Astrocyte of the cerebellum (primary cell): ENCODE measurements at regions not wholly inside any gene's neighbourhood (a gene's known extent, or its start where the extent isn't known, plus 50 kb on each side); places are given as distances from the start of the nearest gene placed in this dataset.

ENCODE experiments used
- DNase-seq: peaks from one replicate; pipeline ENCODE4 v3.0.0-alpha.2; 2011; ENCODE audit warnings: low read depth
- H3K4me3 ChIP-seq: 2 replicates; pipeline ENCODE4 v1.5.1; 2011; ENCODE audit warnings: mild to moderate bottlenecking, low read depth, low read length, moderate library complexity
- CTCF ChIP-seq: IDR thresholded peaks from 2 replicates; pipeline ENCODE4 v1.5.1; 2012; ENCODE audit warnings: low read length, low read depth, moderate library complexity, mild to moderate bottlenecking; ENCODE audit errors: missing control alignments
- in situ Hi-C: cut with HindIII; loops from 2 replicates; pipeline ENCODE4 v1.10.0; 2017; ENCODE audit warnings: low sequenced_read_pairs

- DNase-seq: no peak
- H3K4me3 ChIP-seq: no peak overlapping the region
- no peak for TF ChIP-seq CTCF
- in situ Hi-C loops: no loop called here
These were observed 93.4 kb upstream of the CCL2 start for GRCh38 chr17:34161690-34162089.

- no peak overlapping the region for H3K4me3 ChIP-seq
- DNase-seq: no peak
- in situ Hi-C loops: no loop called here
- TF ChIP-seq CTCF: no peak
These were observed 92.0 kb upstream of the CCL2 start for GRCh38 chr17:34163123-34163522.

- no peak overlapping the region for H3K4me3 ChIP-seq
- in situ Hi-C loops: no loop called here
- TF ChIP-seq CTCF: peak; percentile 39
- DNase-seq: no peak
These were observed 91.4 kb upstream of the CCL2 start for GRCh38 chr17:34163646-34164045.

- H3K4me3 ChIP-seq: no peak overlapping the region
- DNase-seq: no peak
- in situ Hi-C loops: no loop called here
- no peak for TF ChIP-seq CTCF
These were observed 90.2 kb upstream of the CCL2 start for GRCh38 chr17:34164837-34165236.

GRCh38 chr17:34166352-34166751 is 88.7 kb upstream of the CCL2 start:
- TF ChIP-seq CTCF: no peak
- DNase-seq: no peak
- H3K4me3 ChIP-seq: no peak overlapping the region
- in situ Hi-C loops: no loop called here

- DNase-seq: no peak
- no peak overlapping the region for H3K4me3 ChIP-seq
- in situ Hi-C loops: no loop called here
- no peak for TF ChIP-seq CTCF
These were observed 87.7 kb upstream of the CCL2 start for GRCh38 chr17:34167354-34167753.

GRCh38 chr17:34168989-34169388 is 86.1 kb upstream of the CCL2 start:
- TF ChIP-seq CTCF: no peak
- no peak overlapping the region for H3K4me3 ChIP-seq
- in situ Hi-C loops: no loop called here
- no peak for DNase-seq
